ENCODE measurements at regions not wholly inside any gene's neighbourhood (a gene's known extent, or its start where the extent isn't known, plus 50 kb on each side); places are given as distances from the start of the nearest gene placed in this dataset.

DNA sequence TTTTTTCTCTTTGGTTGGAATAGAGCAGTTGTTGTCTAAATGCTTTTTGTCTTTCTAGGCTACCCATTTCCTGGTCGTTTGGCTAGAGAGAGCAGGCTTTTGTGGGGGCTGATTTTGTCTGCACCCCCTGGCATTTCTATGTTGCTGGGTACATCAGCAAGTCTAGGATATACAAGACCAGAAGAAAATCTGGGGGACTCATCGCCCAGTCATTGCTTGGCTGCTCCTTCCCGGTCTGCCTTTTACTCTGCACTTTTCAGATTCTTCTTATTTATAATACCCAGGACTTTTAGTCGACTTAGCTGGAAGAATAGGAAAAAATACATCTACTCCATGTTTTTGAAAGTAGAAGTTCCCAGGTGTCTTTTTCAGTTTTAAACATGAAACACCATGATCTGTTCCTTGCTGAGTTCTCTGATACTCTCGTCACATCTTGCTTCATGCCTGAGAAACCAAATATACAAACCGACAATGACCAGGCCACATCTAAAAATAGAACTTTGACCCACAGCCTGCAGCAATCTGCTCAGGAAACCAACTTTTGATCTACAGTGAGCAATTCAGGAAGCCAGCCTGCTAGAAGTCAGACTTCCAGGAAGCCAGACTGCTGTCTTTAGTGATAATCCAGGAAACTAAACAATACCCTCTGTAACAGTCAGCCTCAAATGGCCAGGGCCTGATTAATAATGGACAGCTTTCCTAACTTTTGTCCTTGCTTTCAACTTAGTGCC, 163.8 kb upstream of the MEX3C start (continued):
- TF ChIP-seq, protein P1, sequence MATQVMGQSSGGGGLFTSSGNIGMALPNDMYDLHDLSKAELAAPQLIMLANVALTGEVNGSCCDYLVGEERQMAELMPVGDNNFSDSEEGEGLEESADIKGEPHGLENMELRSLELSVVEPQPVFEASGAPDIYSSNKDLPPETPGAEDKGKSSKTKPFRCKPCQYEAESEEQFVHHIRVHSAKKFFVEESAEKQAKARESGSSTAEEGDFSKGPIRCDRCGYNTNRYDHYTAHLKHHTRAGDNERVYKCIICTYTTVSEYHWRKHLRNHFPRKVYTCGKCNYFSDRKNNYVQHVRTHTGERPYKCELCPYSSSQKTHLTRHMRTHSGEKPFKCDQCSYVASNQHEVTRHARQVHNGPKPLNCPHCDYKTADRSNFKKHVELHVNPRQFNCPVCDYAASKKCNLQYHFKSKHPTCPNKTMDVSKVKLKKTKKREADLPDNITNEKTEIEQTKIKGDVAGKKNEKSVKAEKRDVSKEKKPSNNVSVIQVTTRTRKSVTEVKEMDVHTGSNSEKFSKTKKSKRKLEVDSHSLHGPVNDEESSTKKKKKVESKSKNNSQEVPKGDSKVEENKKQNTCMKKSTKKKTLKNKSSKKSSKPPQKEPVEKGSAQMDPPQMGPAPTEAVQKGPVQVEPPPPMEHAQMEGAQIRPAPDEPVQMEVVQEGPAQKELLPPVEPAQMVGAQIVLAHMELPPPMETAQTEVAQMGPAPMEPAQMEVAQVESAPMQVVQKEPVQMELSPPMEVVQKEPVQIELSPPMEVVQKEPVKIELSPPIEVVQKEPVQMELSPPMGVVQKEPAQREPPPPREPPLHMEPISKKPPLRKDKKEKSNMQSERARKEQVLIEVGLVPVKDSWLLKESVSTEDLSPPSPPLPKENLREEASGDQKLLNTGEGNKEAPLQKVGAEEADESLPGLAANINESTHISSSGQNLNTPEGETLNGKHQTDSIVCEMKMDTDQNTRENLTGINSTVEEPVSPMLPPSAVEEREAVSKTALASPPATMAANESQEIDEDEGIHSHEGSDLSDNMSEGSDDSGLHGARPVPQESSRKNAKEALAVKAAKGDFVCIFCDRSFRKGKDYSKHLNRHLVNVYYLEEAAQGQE (IDR thresholded peaks at IDR 0.05; ENCODE audit: borderline replicate concordance in 1 of 2, low read depth in 1 of 2, low read length in 2 of 2): no peak
- TF ChIP-seq ZNF383 (CRISPR knock-in tag; IDR thresholded peaks at IDR 0.05; ENCODE audit: borderline replicate concordance) (no peak), NFE2 (CRISPR knock-in tag; IDR thresholded peaks at IDR 0.05) (no peak), RAD51 (IDR thresholded peaks at IDR 0.05; ENCODE audit: borderline replicate concordance) (no peak), ZNF816 (CRISPR knock-in tag; IDR thresholded peaks at IDR 0.05; ENCODE audit: borderline replicate concordance) (no peak), POLR2AphosphoS2 (IDR thresholded peaks at IDR 0.05; ENCODE audit: low read depth, low read length) (no peak), MED1 (CRISPR knock-in tag; IDR thresholded peaks at IDR 0.05) (peak; percentile 48; the same call in 1 of the 2 replicates), NFKBIZ (CRISPR knock-in tag; IDR thresholded peaks at IDR 0.05) (no peak), ZNF672 (CRISPR knock-in tag; IDR thresholded peaks at IDR 0.05) (no peak)
- TF ChIP-seq, protein P2, sequence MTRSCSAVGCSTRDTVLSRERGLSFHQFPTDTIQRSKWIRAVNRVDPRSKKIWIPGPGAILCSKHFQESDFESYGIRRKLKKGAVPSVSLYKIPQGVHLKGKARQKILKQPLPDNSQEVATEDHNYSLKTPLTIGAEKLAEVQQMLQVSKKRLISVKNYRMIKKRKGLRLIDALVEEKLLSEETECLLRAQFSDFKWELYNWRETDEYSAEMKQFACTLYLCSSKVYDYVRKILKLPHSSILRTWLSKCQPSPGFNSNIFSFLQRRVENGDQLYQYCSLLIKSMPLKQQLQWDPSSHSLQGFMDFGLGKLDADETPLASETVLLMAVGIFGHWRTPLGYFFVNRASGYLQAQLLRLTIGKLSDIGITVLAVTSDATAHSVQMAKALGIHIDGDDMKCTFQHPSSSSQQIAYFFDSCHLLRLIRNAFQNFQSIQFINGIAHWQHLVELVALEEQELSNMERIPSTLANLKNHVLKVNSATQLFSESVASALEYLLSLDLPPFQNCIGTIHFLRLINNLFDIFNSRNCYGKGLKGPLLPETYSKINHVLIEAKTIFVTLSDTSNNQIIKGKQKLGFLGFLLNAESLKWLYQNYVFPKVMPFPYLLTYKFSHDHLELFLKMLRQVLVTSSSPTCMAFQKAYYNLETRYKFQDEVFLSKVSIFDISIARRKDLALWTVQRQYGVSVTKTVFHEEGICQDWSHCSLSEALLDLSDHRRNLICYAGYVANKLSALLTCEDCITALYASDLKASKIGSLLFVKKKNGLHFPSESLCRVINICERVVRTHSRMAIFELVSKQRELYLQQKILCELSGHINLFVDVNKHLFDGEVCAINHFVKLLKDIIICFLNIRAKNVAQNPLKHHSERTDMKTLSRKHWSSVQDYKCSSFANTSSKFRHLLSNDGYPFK (CRISPR knock-in tag; IDR thresholded peaks at IDR 0.05; ENCODE audit: borderline replicate concordance): no peak
- TF ChIP-seq, protein P3, sequence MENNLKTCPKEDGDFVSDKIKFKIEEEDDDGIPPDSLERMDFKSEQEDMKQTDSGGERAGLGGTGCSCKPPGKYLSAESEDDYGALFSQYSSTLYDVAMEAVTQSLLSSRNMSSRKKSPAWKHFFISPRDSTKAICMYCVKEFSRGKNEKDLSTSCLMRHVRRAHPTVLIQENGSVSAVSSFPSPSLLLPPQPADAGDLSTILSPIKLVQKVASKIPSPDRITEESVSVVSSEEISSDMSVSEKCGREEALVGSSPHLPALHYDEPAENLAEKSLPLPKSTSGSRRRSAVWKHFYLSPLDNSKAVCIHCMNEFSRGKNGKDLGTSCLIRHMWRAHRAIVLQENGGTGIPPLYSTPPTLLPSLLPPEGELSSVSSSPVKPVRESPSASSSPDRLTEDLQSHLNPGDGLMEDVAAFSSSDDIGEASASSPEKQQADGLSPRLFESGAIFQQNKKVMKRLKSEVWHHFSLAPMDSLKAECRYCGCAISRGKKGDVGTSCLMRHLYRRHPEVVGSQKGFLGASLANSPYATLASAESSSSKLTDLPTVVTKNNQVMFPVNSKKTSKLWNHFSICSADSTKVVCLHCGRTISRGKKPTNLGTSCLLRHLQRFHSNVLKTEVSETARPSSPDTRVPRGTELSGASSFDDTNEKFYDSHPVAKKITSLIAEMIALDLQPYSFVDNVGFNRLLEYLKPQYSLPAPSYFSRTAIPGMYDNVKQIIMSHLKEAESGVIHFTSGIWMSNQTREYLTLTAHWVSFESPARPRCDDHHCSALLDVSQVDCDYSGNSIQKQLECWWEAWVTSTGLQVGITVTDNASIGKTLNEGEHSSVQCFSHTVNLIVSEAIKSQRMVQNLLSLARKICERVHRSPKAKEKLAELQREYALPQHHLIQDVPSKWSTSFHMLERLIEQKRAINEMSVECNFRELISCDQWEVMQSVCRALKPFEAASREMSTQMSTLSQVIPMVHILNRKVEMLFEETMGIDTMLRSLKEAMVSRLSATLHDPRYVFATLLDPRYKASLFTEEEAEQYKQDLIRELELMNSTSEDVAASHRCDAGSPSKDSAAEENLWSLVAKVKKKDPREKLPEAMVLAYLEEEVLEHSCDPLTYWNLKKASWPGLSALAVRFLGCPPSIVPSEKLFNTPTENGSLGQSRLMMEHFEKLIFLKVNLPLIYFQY (CRISPR knock-in tag; IDR thresholded peaks at IDR 0.05; ENCODE audit: borderline replicate concordance): no peak

Data from HepG2 (cell line).